GM23338 (cell line): ENCODE measurements at regions not wholly inside any gene's neighbourhood (a gene's known extent, or its start where the extent isn't known, plus 50 kb on each side); places are given as distances from the start of the nearest gene placed in this dataset.

Experiments
- ATAC-seq: fragments of 200-7000 bp; cut with Tn5 transposase; 3 replicates; pipeline ENCODE4 v1.9.1; 2020
- DNase-seq: peaks from one replicate; pipeline ENCODE4 v3.0.0-alpha.2; 2015; ENCODE audit warnings: low spot score
- H2AFZ ChIP-seq: fragments of 200-600 bp; sonication (generic); 2 replicates; pipeline ENCODE4 v1.8.0; 2016; ENCODE audit warnings: antibody characterized with exemption, mild to moderate bottlenecking, moderate library complexity
- H3F3A ChIP-seq: fragments of 200-600 bp; sonication (generic); replicated peaks from 2 replicates; pipeline ENCODE4 v1.8.0; 2017; ENCODE audit warnings: antibody characterized with exemption, mixed run types, low read depth
- H3K27ac ChIP-seq: fragments of 200-600 bp; sonication (generic); 2 replicates; pipeline ENCODE4 v1.6.1; 2016; ENCODE audit warnings: low read depth
- H3K27me3 ChIP-seq: fragments of 200-600 bp; sonication (generic); 2 replicates; pipeline ENCODE4 v1.8.0; 2016; ENCODE audit warnings: mild to moderate bottlenecking, mixed run types, moderate library complexity; ENCODE audit not compliant: insufficient read depth
- H3K36me3 ChIP-seq: fragments of 200-600 bp; sonication (generic); 2 replicates; pipeline ENCODE4 v1.8.0; 2016; ENCODE audit warnings: mild to moderate bottlenecking; ENCODE audit not compliant: insufficient read depth
- H3K4me1 ChIP-seq: fragments of 200-600 bp; sonication (generic); 2 replicates; pipeline ENCODE4 v1.8.0; 2016; ENCODE audit warnings: mild to moderate bottlenecking, moderate library complexity; ENCODE audit not compliant: insufficient read depth
- H3K4me2 ChIP-seq: fragments of 200-600 bp; sonication (generic); 2 replicates; pipeline ENCODE4 v1.7.1; 2017; ENCODE audit warnings: mixed run types
- H3K4me3 ChIP-seq: fragments of 200-600 bp; sonication (generic); 2 replicates; pipeline ENCODE4 v1.6.1; 2016; ENCODE audit warnings: mixed run types
- H3K79me2 ChIP-seq: fragments of 200-600 bp; sonication (generic); replicated peaks from 2 replicates; pipeline ENCODE4 v1.8.0; 2017; ENCODE audit warnings: mild to moderate bottlenecking; ENCODE audit not compliant: insufficient read depth
- H3K9me2 ChIP-seq: fragments of 200-600 bp; sonication (generic); 2 replicates; pipeline ENCODE4 v1.8.0; 2017; ENCODE audit not compliant: insufficient read depth
- H4K20me1 ChIP-seq: fragments of 200-600 bp; sonication (generic); replicated peaks from 2 replicates; pipeline ENCODE4 v1.8.0; 2017; ENCODE audit warnings: mild to moderate bottlenecking; ENCODE audit not compliant: insufficient read depth
- H3K27ac Mint-ChIP-seq: 2 replicates; pipeline ENCODE4 v1.8.0; 2020; ENCODE audit warnings: inconsistent platforms, mild to moderate bottlenecking, moderate library complexity, mixed read lengths
- H3K27me3 Mint-ChIP-seq: 3 replicates; pipeline ENCODE4 v1.8.0; 2022; ENCODE audit warnings: low read depth, mild to moderate bottlenecking, moderate library complexity, mixed read lengths, inconsistent platforms; ENCODE audit not compliant: insufficient read depth, poor library complexity
- H3K36me3 Mint-ChIP-seq: 3 replicates; pipeline ENCODE4 v1.8.0; 2021; ENCODE audit warnings: low read depth, mild to moderate bottlenecking, inconsistent platforms, moderate library complexity, mixed read lengths
- H3K4me1 Mint-ChIP-seq: 3 replicates; pipeline ENCODE4 v1.8.0; 2020; ENCODE audit warnings: mild to moderate bottlenecking, inconsistent platforms, mixed read lengths
- H3K4me3 Mint-ChIP-seq: 3 replicates; pipeline ENCODE4 v1.8.0; 2021; ENCODE audit warnings: moderate library complexity, mild to moderate bottlenecking, inconsistent platforms, mixed read lengths
- H3K9me3 Mint-ChIP-seq: 3 replicates; pipeline ENCODE4 v1.8.0; 2020; ENCODE audit warnings: moderate library complexity, mild to moderate bottlenecking, inconsistent platforms, mixed read lengths
- CREB1 ChIP-seq: fragments of 250-450 bp; sonication (Bioruptor Pico); IDR thresholded peaks from 2 replicates; pipeline ENCODE4 v1.5.0; 2020; ENCODE audit warnings: low read depth, mild to moderate bottlenecking, moderate library complexity
- CTCF ChIP-seq, 2 experiments: fragments of 200-600 bp in 1 of 2; sonication (generic) in 1 of 2; conservative IDR thresholded peaks; 2 replicates each; pipeline versions ENCODE4 v1.5.1 to v1.6.1; 2016 to 2017; ENCODE audit warnings: antibody characterized with exemption in 2 of 2, low read depth in 2 of 2, mild to moderate bottlenecking in 2 of 2, moderate library complexity in 1 of 2
- ETS1 ChIP-seq: IDR thresholded peaks from 2 replicates; pipeline ENCODE4 v1.6.1; 2016; ENCODE audit warnings: antibody characterized with exemption
- EZH2 ChIP-seq: fragments of 200-600 bp; sonication (generic); IDR thresholded peaks from one replicate; pipeline ENCODE4 v1.8.0; 2017; ENCODE audit warnings: antibody characterized with exemption, mild to moderate bottlenecking, low read depth; ENCODE audit not compliant: unreplicated experiment
- EZH2phosphoT487 ChIP-seq: fragments of 200-600 bp; sonication (generic); IDR thresholded peaks from one replicate; pipeline ENCODE4 v1.8.1; 2018; ENCODE audit warnings: antibody characterized with exemption; ENCODE audit not compliant: unreplicated experiment
- JUNB ChIP-seq: IDR thresholded peaks from one replicate; pipeline ENCODE4 v1.6.1; 2016; ENCODE audit warnings: antibody characterized with exemption; ENCODE audit not compliant: unreplicated experiment
- NANOG ChIP-seq: IDR thresholded peaks from 2 replicates; pipeline ENCODE4 v1.6.1; 2016; ENCODE audit warnings: antibody characterized with exemption, borderline replicate concordance
- POLR2AphosphoS5 ChIP-seq: IDR thresholded peaks from 2 replicates; pipeline ENCODE4 v1.6.1; 2016; ENCODE audit warnings: antibody characterized with exemption, low read depth
- REST ChIP-seq: IDR thresholded peaks from one replicate; pipeline ENCODE4 v1.6.1; 2018; ENCODE audit warnings: antibody characterized with exemption; ENCODE audit not compliant: unreplicated experiment
- STAT1 ChIP-seq: IDR thresholded peaks from one replicate; pipeline ENCODE4 v1.6.1; 2016; ENCODE audit warnings: antibody characterized with exemption; ENCODE audit not compliant: unreplicated experiment
- ZNF114 ChIP-seq: fragments of 250-450 bp; sonication (Bioruptor Pico); IDR thresholded peaks from 2 replicates; pipeline ENCODE4 v1.5.0; 2020; ENCODE audit warnings: mild to moderate bottlenecking, moderate library complexity
- ZNF331 ChIP-seq: fragments of 250-450 bp; sonication (Bioruptor Pico); IDR thresholded peaks from 2 replicates; pipeline ENCODE4 v1.5.0; 2020; ENCODE audit warnings: low read depth, mild to moderate bottlenecking, moderate library complexity
- ZNF462 ChIP-seq: fragments of 250-450 bp; sonication (Bioruptor Pico); IDR thresholded peaks from 2 replicates; pipeline ENCODE4 v1.5.0; 2020; ENCODE audit warnings: mild to moderate bottlenecking, moderate library complexity

- ATAC-seq (no peak), DNase-seq (no peak)
- TF ChIP-seq ZNF331 (CRISPR knock-in tag) (no peak), ETS1 (no peak), EZH2phosphoT487 (no peak), STAT1 (no peak), EZH2 (no peak), REST (no peak), ZNF114 (CRISPR knock-in tag) (no peak), ZNF462 (CRISPR knock-in tag) (no peak), NANOG (no peak), CTCF (conservative IDR thresholded peaks at IDR 0.05; ENCODE audit: low read depth in 2 of 2) (no peak), POLR2AphosphoS5 (no peak), JUNB (no peak), CREB1 (CRISPR knock-in tag) (no peak)
- no peak overlapping the region for H2AFZ ChIP-seq
- H3F3A ChIP-seq: no peaks in the 10 kb centered on the region
- peaks cover 12% of the 10 kb centered on the region for H3K4me1 Mint-ChIP-seq
- no peaks in the 10 kb centered on the region for H3K36me3 ChIP-seq
- no peaks in the 10 kb centered on the region for H3K27me3 ChIP-seq
- no peaks in the 10 kb centered on the region for H3K36me3 Mint-ChIP-seq
- no peak overlapping the region for H3K4me3 ChIP-seq
- peaks cover 4% of the 10 kb centered on the region; the same call in 1 of the 3 replicates for H3K9me3 Mint-ChIP-seq
- no peaks in the 10 kb centered on the region; the same call in 1 of the 2 replicates for H3K9me2 ChIP-seq
- H3K4me2 ChIP-seq: no peak overlapping the region
- H3K27ac ChIP-seq: no peak overlapping the region
- H3K27ac Mint-ChIP-seq: no peak overlapping the region
- no peak overlapping the region for H3K4me3 Mint-ChIP-seq
- no peaks in the 10 kb centered on the region for H3K27me3 Mint-ChIP-seq
- no peaks in the 10 kb centered on the region for H4K20me1 ChIP-seq
- no peaks in the 10 kb centered on the region for H3K79me2 ChIP-seq
- H3K4me1 ChIP-seq: 0 out of 2 replicates have a peak, but pooled peaks cover 5% of the 10 kb centered on the region
These were observed 117.4 kb downstream of the TMA16 start for GRCh38 chr4:163611784-163612445.
